Hypothalamus (tissue), 51 donors: ENCODE measurements at regions not wholly inside any gene's neighbourhood (a gene's known extent, or its start where the extent isn't known, plus 50 kb on each side); places are given as distances from the start of the nearest gene placed in this dataset.
"Not testable (repeated sequence)": the region's sequence is repeated elsewhere in the genome, so short reads cannot be mapped to it uniquely, and the experiment has no call there.

ENCODE experiments used
- DNase-seq, 51 donors: peaks; one replicate each; lab custom pipeline; 2025; lab: John Stamatoyannopoulos, UW

DNA sequence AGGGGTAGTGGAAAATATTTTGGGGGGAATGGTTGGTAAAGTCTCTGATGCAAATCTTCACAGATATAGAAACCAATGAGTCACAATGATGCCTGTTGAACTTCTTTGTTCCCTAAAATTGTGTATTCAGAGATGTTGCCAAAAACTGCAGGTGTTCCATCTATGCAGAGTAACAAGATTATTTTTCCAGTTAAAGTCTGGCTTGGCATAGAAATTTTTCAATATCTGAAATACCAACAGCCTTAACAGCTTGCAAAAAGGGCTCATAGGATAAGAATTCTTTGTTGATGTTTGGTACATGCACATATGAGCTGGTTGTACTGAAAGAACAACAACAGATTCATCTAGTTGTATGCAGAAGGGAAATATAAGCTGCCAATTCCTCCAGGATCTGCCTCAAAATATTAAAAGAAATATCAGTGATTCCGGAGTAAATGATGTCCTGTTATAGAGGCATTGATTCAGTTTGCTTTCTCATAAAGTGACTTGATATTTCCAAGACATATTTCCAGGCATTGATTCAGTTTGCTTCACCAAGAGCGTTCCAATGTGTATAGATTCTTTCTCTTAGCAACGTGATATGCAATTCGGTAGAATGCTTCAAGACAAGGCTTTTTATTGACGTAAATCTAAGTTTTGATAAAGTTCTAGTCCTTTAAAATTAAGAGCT lies 564.4 kb downstream of the TMA16 start:
- DNase-seq, result peak in 1 of 51 donors; percentile 5

DNA sequence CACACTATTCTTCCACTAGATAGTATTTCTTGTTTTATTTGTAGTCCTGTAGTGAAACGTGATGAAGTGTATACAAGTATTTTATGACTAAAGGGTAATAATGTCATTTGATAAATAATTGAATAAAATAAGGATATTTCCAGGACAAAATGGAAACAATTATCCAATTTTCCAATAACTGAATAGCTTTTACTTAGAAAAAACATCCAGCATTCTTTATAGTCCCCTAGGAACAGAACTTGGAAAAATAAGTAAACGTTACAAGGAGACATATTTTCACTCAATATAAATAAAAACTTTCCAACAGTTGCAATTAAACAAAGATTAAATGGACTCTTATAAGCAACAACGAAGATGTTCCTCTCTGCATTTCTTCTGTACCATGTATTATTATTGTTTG lies 566.0 kb downstream of the TMA16 start:
- no peak for DNase-seq

DNA sequence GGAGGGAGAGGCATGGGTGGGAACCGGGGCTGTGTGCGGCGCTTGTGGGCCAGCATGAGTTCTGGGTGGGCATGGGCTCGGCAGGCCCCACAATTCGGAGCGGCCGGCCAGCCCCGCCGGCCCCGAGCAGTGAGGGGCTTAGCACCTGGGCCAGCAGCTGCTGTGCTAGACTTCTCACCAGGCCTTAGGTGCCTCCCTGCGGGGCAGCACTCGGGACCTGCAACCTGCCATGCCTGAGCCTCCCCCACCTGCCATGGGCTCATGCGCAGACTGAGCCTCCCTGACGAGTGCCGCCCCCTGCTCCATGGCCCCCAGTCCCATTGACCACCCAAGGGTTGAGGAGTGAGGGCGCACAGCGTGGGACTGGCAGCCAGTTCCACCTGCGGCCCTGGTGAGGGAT lies 573.9 kb downstream of the TMA16 start:
- DNase-seq, result no peak

DNA sequence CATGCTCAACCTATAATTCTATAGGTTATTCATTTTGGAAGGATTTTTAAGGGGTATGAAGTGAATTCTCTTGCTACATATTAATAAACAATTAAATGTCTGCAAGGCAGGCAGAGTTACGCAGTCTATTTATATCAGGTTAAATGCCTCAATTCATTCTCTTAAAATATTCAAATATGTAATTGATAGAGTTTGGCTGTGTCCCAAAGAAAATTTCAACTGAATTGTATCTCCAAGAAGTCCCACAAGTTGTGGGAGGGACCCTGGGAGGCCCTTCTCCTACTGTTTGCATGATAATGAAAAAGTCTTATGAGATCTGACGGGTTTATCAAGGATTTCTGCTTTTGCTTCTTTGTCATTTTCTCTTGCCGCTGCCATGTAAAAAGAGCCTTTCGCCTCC lies 576.1 kb downstream of the TMA16 start:
- no peak for DNase-seq

DNA sequence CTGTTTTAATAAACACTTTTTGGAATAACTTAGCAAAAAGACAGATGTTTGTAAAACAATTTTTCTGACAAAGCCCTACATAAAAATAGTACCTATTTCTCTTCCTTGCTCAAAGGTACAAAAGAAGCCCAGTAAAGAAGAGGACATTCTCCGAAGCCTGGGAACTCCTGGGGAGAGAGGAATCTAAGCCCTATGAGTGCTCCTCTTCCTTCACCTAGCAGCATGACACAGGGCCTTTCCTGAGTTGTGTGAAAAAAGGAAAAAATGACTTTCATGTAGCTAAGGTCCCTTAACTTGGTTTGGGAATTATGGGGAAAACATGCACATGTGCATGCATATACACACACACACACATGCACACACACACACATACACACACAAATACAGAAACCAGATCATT lies 586.9 kb downstream of the TMA16 start:
- no peak for DNase-seq

DNA sequence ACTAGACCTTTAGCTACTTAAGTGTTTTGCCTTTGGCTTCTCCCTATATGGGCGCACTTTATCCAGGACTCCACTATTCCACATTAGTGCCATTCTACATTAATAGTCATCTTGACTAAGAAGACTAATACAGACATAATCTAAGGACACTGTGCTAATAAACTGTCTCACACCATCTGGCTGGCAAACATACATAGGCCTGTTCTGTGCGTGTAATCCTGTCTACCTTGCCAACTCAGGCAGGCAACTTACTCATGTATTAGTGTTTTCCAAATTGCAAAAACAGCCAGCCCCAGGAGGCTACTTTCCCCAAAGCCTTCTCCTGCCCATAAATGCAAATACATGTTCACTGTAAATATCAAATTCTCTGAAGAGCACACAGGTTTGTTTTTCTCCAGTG lies 587.3 kb downstream of the TMA16 start:
- no peak for DNase-seq

DNA sequence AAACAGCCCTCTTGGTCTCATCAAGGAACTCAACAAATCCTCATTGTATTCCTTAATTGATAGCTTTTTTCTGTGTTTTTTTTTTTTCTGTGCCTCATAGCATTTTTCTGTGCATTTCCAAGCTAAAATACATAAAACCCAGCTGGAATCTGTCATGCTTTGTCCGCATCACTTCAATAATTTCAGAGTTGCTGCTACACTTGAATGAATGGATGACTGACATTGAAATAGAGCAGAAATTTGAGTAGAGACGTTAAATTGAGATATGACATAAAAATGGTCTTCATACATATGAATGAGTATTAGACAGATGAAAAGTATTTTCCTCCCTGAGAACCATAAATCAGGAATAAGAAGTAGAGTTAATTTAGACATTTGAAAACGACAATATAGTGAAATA lies 593.2 kb downstream of the TMA16 start:
- no peak for DNase-seq

DNA sequence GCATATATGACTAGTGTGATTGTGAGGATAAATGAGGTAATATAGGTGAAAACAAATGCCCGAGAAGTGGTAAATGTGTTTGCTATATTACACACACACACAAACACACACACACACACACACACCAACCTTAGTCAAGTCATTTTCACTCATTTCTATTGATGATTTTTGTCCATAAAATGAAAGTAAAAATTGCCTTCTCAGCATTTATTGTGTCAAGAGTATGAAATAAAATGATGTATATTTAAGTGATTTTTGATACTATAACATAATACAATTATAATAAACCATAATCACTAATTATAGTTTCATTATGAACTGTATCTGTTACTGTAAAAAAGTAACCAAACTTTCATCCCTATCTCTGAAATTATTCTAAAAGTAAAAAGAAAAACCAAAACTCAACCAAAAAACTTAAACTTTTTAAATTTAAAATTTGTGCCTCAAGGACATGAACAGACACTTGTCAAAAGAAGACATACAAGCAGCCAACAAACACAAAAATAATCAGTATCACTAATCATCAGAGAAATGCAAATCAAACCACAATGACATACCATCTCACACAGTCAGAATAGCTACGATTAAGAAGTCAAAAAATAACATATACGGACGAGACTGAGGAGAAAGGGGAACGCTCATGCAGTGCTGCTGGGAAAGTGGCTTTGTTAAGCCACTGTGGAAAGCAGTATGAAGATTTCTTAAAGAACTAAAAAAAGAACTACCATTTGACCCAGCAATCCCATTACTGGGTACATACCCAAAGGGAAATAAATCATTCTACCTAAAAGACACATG lies 601.0 kb downstream of the TMA16 start:
- DNase-seq, result no peak

DNA sequence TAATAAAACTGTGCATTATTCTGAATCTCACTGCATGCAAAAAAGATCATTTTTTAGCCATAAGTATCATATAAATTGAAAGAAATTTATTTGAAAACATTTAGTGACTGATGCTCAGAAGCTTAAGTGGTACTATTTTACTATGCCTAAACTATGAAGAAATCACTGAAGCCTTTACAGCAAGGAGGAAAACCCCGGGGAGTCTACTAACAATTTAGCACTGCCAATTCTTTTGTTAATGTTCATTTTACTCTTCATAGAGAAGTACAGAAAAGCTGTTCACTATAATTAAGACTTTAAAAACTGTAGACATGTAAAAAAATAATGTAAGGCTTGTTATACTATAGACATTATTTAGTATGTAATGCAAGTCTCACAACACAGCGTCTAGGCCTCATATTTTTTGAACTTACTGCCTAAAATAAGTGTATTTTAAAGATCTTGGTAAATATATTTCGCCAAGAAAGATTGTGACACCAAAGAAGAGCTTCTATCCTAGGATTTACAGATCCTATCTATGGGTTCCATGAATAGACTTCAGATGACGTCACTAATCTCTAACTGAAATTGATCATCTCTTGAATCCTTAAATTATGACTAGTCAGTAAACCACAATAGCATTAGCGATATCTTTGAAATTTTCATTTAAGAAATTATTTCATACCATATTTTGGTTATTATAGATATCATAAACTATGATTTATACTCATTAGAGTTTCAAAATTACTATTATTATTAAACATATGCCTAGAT lies 602.5 kb downstream of the TMA16 start:
- DNase-seq, result no peak

DNA sequence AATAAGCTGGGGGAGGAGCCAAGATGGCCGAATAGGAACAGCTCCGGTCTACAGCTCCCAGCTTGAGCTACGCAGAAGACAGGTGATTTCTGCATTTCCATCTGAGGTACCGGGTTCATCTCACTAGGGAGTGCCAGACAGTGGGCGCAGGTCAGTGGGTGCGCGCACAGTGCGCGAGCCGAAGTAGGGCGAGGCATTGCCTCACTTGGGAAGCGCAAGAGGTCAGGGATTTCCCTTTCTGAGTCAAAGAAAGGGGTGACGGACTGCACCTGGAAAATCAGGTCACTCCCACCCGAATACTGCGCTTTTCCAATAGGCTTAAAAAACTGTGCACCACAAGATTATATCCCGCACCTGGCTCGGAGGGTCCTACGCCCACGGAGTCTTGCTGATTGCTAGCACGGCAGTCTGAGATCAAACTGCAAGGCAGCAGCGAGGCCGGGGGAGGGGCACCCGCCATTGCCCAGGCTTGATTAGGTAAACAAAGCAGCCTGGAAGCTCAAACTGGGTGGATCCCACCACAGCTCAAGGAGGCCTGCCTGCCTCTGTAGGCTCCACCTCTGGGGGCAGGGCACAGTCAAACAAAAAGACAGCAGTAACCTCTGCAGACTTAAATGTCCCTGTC lies 606.4 kb downstream of the TMA16 start:
- not testable (repeated sequence) for DNase-seq

DNA sequence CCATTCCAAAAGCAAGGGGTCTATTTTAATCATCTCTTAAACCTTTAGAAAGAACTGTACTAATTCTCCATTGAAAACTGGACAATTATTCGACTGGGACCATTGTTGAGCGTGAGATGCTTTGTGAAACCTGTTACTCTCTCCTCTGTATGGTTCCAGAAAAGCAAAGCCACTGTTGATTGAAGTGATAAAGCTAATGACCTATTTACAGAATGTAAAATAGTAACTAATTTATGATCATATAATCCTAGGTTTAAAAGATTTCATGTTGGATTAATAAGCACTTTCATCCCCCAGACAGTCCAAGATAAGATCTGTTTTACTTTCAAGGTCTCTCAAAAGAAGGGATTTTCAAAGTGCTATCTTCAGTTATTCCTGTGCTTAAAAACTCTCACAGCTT lies 614.5 kb downstream of the TMA16 start:
- DNase-seq, result no peak

DNA sequence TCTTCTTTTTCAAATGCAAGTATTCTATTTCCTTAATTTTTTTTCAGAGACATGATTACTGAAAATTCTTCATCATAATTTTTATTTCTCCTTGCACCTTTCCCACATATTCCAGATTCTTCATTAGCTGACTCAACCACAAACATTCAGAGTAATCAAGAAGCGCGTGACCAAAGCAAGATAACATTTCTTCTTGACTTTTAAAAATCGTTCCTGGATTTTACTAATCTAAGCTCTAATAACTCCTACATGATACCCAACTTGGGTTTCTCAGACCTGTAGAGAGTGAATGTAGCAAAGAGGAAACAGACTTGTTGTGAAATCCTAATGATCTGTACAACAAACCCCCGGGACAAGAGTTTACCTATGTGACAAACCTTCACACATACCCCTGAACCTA lies 615.0 kb downstream of the TMA16 start:
- DNase-seq, result no peak

DNA sequence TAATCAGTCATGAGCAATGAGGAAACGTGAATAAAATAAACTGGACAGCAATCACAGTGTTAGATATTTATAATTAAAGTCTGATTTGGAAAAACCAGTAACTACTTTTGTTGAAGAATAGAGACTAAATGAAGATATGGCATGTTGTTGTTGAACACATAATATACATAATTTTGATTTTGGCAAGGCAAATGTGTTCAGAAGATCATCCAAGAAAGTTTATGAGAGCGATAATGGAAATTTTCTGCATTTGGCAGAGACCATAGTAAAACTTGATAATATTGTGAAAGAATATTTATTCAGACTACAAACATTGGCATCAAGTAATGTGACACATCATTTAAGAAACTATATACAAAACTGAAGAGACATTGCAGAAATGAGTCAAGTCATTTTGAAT lies 620.7 kb downstream of the TMA16 start:
- no peak for DNase-seq

DNA sequence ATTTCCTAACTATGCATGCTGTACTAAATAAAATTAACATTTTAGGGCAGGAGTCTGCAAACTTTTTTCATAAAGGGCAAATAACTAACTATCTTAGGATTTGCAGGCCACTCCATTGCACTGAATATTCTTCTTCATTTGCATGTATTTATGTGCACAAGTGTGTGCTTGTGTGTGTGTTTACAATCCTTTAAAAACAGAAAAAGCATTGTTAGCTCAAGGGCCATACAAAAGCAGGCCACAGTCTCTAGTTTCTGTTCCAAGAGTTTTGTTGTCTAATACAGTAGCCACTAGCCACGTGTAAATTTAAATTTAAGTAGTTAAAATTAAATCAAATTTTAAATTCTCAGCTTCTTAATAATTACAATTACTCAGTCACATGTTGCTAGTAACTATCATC lies 621.8 kb downstream of the TMA16 start:
- peak in 7 of 51 donors; percentile 1 to 67 (median 16) for DNase-seq

DNA sequence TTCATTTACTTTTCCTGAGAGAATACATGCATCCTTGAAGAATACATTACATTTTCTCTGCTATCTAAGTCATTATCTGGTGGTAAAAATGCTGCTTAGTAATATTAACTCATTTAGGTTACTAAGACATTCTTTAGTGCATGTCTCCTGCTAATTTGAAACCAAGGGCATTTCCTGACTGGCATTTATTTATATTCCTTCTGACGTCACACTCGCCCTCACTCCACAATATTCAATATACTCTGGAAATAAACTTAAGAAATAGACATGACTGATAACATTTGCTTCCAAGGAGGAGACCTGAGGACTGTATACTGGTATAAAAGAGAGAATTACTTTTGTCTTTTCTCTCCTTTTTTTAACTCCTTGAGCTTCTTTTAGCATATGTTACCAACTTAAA lies 619.5 kb upstream of the SMIM31 start:
- no peak for DNase-seq

DNA sequence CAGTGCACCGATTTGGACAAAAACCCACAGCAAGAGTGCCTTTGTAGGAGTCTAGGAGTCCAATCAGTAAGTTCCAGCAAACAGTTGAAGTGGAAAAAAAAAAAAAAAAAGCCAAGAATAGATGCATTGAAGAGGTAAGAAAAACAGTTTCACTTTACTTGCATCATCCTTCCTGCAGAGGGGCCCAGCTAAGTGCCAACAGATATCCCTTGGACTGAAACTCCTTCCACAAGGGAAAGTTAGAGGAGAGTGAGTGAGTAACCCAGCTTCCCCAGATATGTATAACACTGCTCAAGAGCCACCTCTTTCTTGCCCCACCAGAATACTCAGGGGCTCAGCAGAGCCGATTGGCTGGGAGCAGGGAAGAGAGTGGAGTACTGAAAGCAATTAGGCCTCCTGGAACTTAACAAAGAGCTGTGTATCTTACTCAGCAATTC lies 617.7 kb upstream of the SMIM31 start:
- DNase-seq, result no peak

DNA sequence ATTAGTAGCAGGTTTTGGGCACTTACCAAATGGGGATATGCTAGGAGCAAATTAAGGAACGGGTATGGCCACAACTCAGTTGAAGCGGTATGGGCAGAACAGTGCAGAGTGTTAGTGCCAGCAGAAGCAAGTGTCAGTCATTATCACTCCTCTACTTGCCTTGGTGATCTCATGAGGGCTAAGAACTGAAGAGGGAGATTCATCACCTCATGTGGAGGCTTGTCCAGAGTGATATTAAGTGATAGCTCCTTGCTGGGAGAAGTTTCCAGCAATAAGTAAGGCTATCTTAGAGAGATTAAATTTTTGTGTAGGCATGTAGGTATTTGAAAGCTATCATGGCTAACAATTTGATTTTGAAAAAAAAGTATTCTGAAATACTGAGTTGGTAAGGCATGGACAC lies 615.4 kb upstream of the SMIM31 start:
- no peak for DNase-seq

DNA sequence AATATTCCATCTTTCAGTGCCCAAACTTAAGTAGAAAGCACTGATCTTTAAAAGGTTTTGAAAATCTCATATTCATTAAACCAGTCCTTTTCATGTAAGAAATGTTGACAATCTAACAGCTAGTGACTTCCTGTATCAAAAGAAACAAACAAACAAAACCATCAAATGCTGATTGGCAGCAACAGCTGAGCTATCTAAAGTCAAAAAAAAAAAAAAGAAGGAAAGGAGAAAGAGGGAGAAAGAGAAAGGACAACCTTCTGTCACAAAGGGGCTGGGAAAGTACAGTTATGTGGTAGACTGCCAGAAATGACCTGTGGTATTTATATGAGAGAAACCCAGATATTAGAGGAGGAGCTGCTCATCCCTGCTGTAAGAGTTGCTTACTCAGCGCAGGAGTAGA lies 614.6 kb upstream of the SMIM31 start:
- DNase-seq, result no peak

DNA sequence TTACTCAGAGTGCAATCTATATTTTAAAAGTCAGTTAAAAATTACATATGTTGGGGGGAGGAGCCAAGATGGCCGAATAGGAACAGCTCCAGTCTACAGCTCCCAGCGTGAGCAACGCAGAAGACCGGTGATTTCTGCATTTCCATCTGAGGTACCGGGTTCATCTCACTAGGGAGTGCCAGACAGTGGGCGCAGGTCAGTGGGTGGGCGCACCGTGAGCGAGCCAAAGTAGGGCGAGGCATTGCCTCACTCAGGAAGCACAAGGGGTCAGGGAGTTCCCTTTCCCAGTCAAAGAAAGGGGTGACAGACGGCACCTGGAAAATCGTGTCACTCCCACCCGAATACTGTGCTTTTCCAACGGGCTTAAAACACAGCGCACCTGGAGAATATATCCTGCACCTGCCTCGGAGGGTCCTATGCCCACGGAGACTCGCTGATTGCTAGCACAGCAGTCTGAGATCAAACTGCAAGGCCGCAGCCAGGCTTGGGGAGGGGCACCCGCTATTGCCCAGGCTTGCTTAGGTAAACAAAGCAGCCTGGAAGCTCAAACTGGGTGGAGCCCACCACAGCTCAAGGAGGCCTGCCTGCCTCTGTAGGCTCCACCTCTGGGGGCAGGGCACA lies 612.1 kb upstream of the SMIM31 start:
- DNase-seq, result not testable (repeated sequence)

DNA sequence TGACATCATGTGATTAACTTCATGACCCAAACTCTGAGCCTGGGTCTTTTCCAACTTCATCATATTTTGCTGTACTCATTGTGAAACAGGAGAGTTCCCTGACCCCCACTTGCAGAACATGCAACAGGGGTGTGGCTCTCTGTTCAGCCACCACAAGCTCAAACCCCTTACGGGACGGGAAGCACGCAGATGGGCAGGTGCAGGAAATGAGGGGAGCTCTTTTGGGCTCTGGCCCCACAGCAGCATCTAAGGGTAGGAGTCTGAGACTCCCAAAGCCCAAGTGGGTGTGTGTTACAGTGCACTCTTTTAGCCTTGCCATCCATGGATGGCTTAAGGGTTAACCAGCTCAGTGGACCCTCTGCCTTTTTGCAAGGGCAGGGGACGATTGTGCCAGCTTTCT lies 599.5 kb upstream of the SMIM31 start:
- DNase-seq, result no peak

DNA sequence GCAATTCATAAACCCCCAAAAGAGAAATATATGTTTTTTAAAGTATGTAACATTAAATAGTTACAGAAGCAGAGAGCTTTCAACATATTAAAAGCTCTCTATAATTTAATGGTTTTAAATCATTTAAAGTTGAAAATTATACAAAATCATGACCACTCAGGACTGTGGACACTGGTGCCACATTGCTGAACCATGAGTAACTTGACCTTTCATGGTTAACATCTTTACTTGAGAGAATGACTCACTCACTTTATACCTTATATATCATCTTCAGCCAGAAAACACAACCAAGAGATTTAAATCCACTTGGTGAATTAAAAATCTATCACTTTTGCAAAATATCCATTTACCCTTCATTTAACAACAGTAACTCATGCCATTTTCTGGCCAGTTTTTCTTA lies 584.3 kb upstream of the SMIM31 start:
- DNase-seq, result no peak
